ENCODE measurements at regions not wholly inside any gene's neighbourhood (a gene's known extent, or its start where the extent isn't known, plus 50 kb on each side); places are given as distances from the start of the nearest gene placed in this dataset.

- H3K27me3 Mint-ChIP-seq, result no peaks in the 10 kb centered on the region
- ATAC-seq, result no peak
- H3K36me3 Mint-ChIP-seq (ENCODE audit: low read depth), result no peaks in the 10 kb centered on the region
- no peak overlapping the region for H3K4me3 Mint-ChIP-seq
- no peaks in the 10 kb centered on the region for H3K9me3 ChIP-seq (ENCODE audit: control insufficient read depth, low read length, poor library complexity, severe bottlenecking)
- no peak for DNase-seq
- H3K27ac Mint-ChIP-seq, result no peak overlapping the region
- no peaks in the 10 kb centered on the region for H3K4me1 Mint-ChIP-seq
Measured at GRCh38 chr13:34878329-34878728, 63.7 kb upstream of the NBEA start.

GRCh38 chr13:34879851-34880250 is 62.2 kb upstream of the NBEA start:
- DNase-seq, result no peak
- no peak overlapping the region for H3K4me3 Mint-ChIP-seq

GRCh38 chr13:34881494-34881893 is 60.6 kb upstream of the NBEA start:
- no peaks in the 10 kb centered on the region for H3K27me3 Mint-ChIP-seq
- DNase-seq (no peak), ATAC-seq (no peak)
- no peaks in the 10 kb centered on the region for H3K4me1 Mint-ChIP-seq
- no peaks in the 10 kb centered on the region for H3K36me3 Mint-ChIP-seq (ENCODE audit: low read depth)
- H3K9me3 ChIP-seq (ENCODE audit: control insufficient read depth, low read length, poor library complexity, severe bottlenecking), result no peaks in the 10 kb centered on the region
- no peak overlapping the region for H3K4me3 Mint-ChIP-seq
- no peak overlapping the region for H3K27ac Mint-ChIP-seq

More at GRCh38 chr13:34879851-34880250, 62.2 kb upstream of the NBEA start:
- Mint-ChIP-seq H3K27ac (no peak overlapping the region), H3K36me3 (ENCODE audit: low read depth) (no peaks in the 10 kb centered on the region), H3K27me3 (no peaks in the 10 kb centered on the region), H3K4me1 (no peaks in the 10 kb centered on the region)
- H3K9me3 ChIP-seq (ENCODE audit: control insufficient read depth, low read length, poor library complexity, severe bottlenecking), result no peaks in the 10 kb centered on the region
- ATAC-seq, result no peak

GRCh38 chr13:34883396-34883795 is 58.7 kb upstream of the NBEA start:
- DNase-seq, result no peak
- H3K27ac Mint-ChIP-seq, result no peak overlapping the region
- ATAC-seq, result no peak
- no peaks in the 10 kb centered on the region for H3K27me3 Mint-ChIP-seq
- H3K36me3 Mint-ChIP-seq (ENCODE audit: low read depth), result no peaks in the 10 kb centered on the region
- no peaks in the 10 kb centered on the region for H3K4me1 Mint-ChIP-seq
- H3K9me3 ChIP-seq (ENCODE audit: control insufficient read depth, low read length, poor library complexity, severe bottlenecking), result no peaks in the 10 kb centered on the region
- no peak overlapping the region for H3K4me3 Mint-ChIP-seq

- no peak for ATAC-seq
- Mint-ChIP-seq H3K4me3 (no peak overlapping the region), H3K4me1 (no peaks in the 10 kb centered on the region), H3K27ac (no peak overlapping the region), H3K36me3 (ENCODE audit: low read depth) (no peaks in the 10 kb centered on the region), H3K27me3 (no peaks in the 10 kb centered on the region)
- no peak for DNase-seq
- H3K9me3 ChIP-seq (ENCODE audit: control insufficient read depth, low read length, poor library complexity, severe bottlenecking), result no peaks in the 10 kb centered on the region
Measured at GRCh38 chr13:34884366-34884765, 57.7 kb upstream of the NBEA start.

- Mint-ChIP-seq H3K36me3 (ENCODE audit: low read depth) (no peaks in the 10 kb centered on the region), H3K27me3 (no peaks in the 10 kb centered on the region), H3K4me3 (no peak overlapping the region), H3K27ac (no peak overlapping the region), H3K4me1 (no peaks in the 10 kb centered on the region)
- DNase-seq, result no peak
- no peaks in the 10 kb centered on the region for H3K9me3 ChIP-seq (ENCODE audit: control insufficient read depth, low read length, poor library complexity, severe bottlenecking)
- ATAC-seq, result no peak
Measured at GRCh38 chr13:34886121-34886875, 55.8 kb upstream of the NBEA start.

GRCh38 chr13:34886987-34887386 is 55.1 kb upstream of the NBEA start:
- Mint-ChIP-seq H3K4me3 (no peak overlapping the region), H3K4me1 (no peaks in the 10 kb centered on the region)

More at GRCh38 chr13:34886987-34887386, 55.1 kb upstream of the NBEA start:
- no peak overlapping the region for H3K27ac Mint-ChIP-seq
- DNase-seq (no peak), ATAC-seq (no peak)
- no peaks in the 10 kb centered on the region for H3K9me3 ChIP-seq (ENCODE audit: control insufficient read depth, low read length, poor library complexity, severe bottlenecking)
- H3K27me3 Mint-ChIP-seq, result no peaks in the 10 kb centered on the region
- no peaks in the 10 kb centered on the region for H3K36me3 Mint-ChIP-seq (ENCODE audit: low read depth)

Data from T-helper 17 cell (primary cell).